Neural cell (in vitro differentiated cells): ENCODE measurements at regions not wholly inside any gene's neighbourhood (a gene's known extent, or its start where the extent isn't known, plus 50 kb on each side); places are given as distances from the start of the nearest gene placed in this dataset.

Experiments
- H2AFZ ChIP-seq: fragments of 200-600, 300-800 bp; sonication (generic), shearing (Covaris generic); 2 replicates; pipeline ENCODE4 v1.6.0; 2014; ENCODE audit warnings: low read depth, mild to moderate bottlenecking, antibody characterized with exemption, low read length, moderate library complexity
- H3F3A ChIP-seq: fragments of 200-600 bp; shearing (Covaris generic); 2 replicates; pipeline ENCODE4 v1.6.1; 2016; ENCODE audit warnings: mild to moderate bottlenecking, moderate library complexity, mixed read lengths, antibody characterized with exemption, low read length; ENCODE audit not compliant: insufficient read depth, poor library complexity, severe bottlenecking
- H3K27ac ChIP-seq: fragments of 200-600, 300-800 bp; sonication (generic), shearing (Covaris generic); 2 replicates; pipeline ENCODE4 v1.5.1; 2014; ENCODE audit warnings: mild to moderate bottlenecking, low read length, moderate library complexity
- H3K27me3 ChIP-seq: fragments of 300-800, 200-600 bp; sonication (generic), shearing (Covaris generic); 2 replicates; pipeline ENCODE4 v1.6.0; 2014; ENCODE audit warnings: mild to moderate bottlenecking, low read depth, low read length, moderate library complexity; ENCODE audit not compliant: insufficient read depth
- H3K36me3 ChIP-seq: fragments of 300-800, 200-600 bp; sonication (generic), shearing (Covaris generic); 2 replicates; pipeline ENCODE4 v1.5.1; 2014; ENCODE audit warnings: mild to moderate bottlenecking, antibody characterized with exemption, low read length, moderate library complexity; ENCODE audit not compliant: insufficient read depth
- H3K4me2 ChIP-seq: fragments of 300-800, 200-600 bp; sonication (generic), shearing (Covaris generic); 2 replicates; pipeline ENCODE4 v1.6.0; 2014; ENCODE audit warnings: mild to moderate bottlenecking, low read length
- H3K4me3 ChIP-seq: fragments of 300-800, 200-600 bp; sonication (generic), shearing (Covaris generic); 2 replicates; pipeline ENCODE4 v1.5.1; 2014; ENCODE audit warnings: mild to moderate bottlenecking, low read length, moderate library complexity
- H3K79me2 ChIP-seq: fragments of 200-600 bp; shearing (Covaris generic); replicated peaks from 2 replicates; pipeline ENCODE4 v1.6.0; 2014; ENCODE audit warnings: mild to moderate bottlenecking, low read length, moderate library complexity; ENCODE audit not compliant: insufficient read depth
- H3K9ac ChIP-seq: fragments of 300-800, 200-600 bp; sonication (generic), shearing (Covaris generic); 2 replicates; pipeline ENCODE4 v1.6.1; 2016; ENCODE audit warnings: mild to moderate bottlenecking, low read length, mixed read lengths
- H3K9me2 ChIP-seq: fragments of 200-600 bp; shearing (Covaris generic); 2 replicates; pipeline ENCODE4 v1.6.1; 2016; ENCODE audit warnings: mild to moderate bottlenecking, low read length, mixed read lengths; ENCODE audit not compliant: insufficient read depth
- H3K9me3 ChIP-seq: fragments of 200-600, 300-800 bp; sonication (generic), shearing (Covaris generic); 2 replicates; pipeline ENCODE4 v1.6.1; 2016; ENCODE audit warnings: mild to moderate bottlenecking, mixed run types, low read length, moderate library complexity, mixed read lengths
- H4K20me1 ChIP-seq: fragments of 200-600 bp; shearing (Covaris generic); 2 replicates; pipeline ENCODE4 v1.6.1; 2016; ENCODE audit warnings: mild to moderate bottlenecking, mixed run types; ENCODE audit not compliant: insufficient read depth
- CTCF ChIP-seq: fragments of 450-650 bp; IDR thresholded peaks from 2 replicates; pipeline ENCODE4 v1.5.1; 2014; ENCODE audit warnings: antibody characterized with exemption, mild to moderate bottlenecking, moderate library complexity; ENCODE audit not compliant: poor library complexity, severe bottlenecking
- EP300 ChIP-seq: fragments of 450-650 bp; conservative IDR thresholded peaks from 2 replicates; pipeline ENCODE4 v1.6.1; 2014; ENCODE audit warnings: antibody characterized with exemption, mild to moderate bottlenecking, moderate library complexity; ENCODE audit not compliant: poor library complexity, severe bottlenecking
- EZH2 ChIP-seq: fragments of 200-600, 300-800 bp; shearing (Covaris generic), sonication (generic); IDR thresholded peaks from 2 replicates; pipeline ENCODE4 v1.6.1; 2014; ENCODE audit warnings: antibody characterized with exemption, low read length, borderline replicate concordance, mild to moderate bottlenecking; ENCODE audit not compliant: insufficient read depth, poor library complexity, severe bottlenecking
- MXI1 ChIP-seq: fragments of 450-650 bp; conservative IDR thresholded peaks from 2 replicates; pipeline ENCODE4 v1.6.1; 2014; ENCODE audit warnings: antibody characterized with exemption, mild to moderate bottlenecking; ENCODE audit not compliant: poor library complexity, severe bottlenecking
- POLR2AphosphoS5 ChIP-seq: IDR thresholded peaks from 2 replicates; pipeline ENCODE4 v1.6.1; 2012
- RAD21 ChIP-seq: fragments of 450-650 bp; conservative IDR thresholded peaks from 2 replicates; pipeline ENCODE4 v1.6.1; 2014; ENCODE audit warnings: antibody characterized with exemption, mild to moderate bottlenecking, moderate library complexity
- REST ChIP-seq: IDR thresholded peaks from 2 replicates; pipeline ENCODE4 v1.6.1; 2012; ENCODE audit warnings: borderline replicate concordance
- SMC3 ChIP-seq: fragments of 450-650 bp; conservative IDR thresholded peaks from 2 replicates; pipeline ENCODE4 v1.6.1; 2014; ENCODE audit warnings: antibody characterized with exemption, mild to moderate bottlenecking, moderate library complexity; ENCODE audit not compliant: poor library complexity
- TAF1 ChIP-seq: IDR thresholded peaks from 2 replicates; pipeline ENCODE4 v1.6.1; 2012; ENCODE audit warnings: low read depth

GRCh38 chr13:108444448-108444847 is 174.9 kb downstream of the TNFSF13B start:
- Histone ChIP-seq H3K27me3 (no peaks in the 10 kb centered on the region), H3K79me2 (no peaks in the 10 kb centered on the region), H3K9ac (no peak overlapping the region), H3K9me3 (no peaks in the 10 kb centered on the region), H3K4me3 (no peak overlapping the region), H3K9me2 (no peaks in the 10 kb centered on the region), H2AFZ (no peak overlapping the region), H3K36me3 (no peaks in the 10 kb centered on the region), H3F3A (no peaks in the 10 kb centered on the region), H4K20me1 (no peaks in the 10 kb centered on the region), H3K27ac (no peak overlapping the region), H3K4me2 (no peak overlapping the region)
- TF ChIP-seq POLR2AphosphoS5 (no peak), EZH2 (no peak), CTCF (no peak), TAF1 (no peak), REST (no peak), MXI1 (no peak), SMC3 (no peak), EP300 (no peak)

- Histone ChIP-seq H3K4me2 (no peak overlapping the region), H3K4me3 (no peak overlapping the region), H3F3A (no peaks in the 10 kb centered on the region), H3K79me2 (no peaks in the 10 kb centered on the region), H3K27me3 (no peaks in the 10 kb centered on the region), H3K9ac (no peak overlapping the region), H3K36me3 (no peaks in the 10 kb centered on the region), H2AFZ (no peak overlapping the region), H3K9me2 (no peaks in the 10 kb centered on the region), H3K27ac (no peak overlapping the region), H3K9me3 (no peaks in the 10 kb centered on the region), H4K20me1 (no peaks in the 10 kb centered on the region)
- TF ChIP-seq MXI1 (no peak), SMC3 (no peak), TAF1 (no peak), CTCF (no peak), POLR2AphosphoS5 (no peak), EP300 (no peak), REST (no peak), EZH2 (no peak), RAD21 (no peak)
Observed at GRCh38 chr13:108448891-108449290, 179.4 kb downstream of the TNFSF13B start.
